T-cell (primary cell): ENCODE measurements at regions not wholly inside any gene's neighbourhood (a gene's known extent, or its start where the extent isn't known, plus 50 kb on each side); places are given as distances from the start of the nearest gene placed in this dataset.

Experiments
- ATAC-seq, 4 experiments: fragments of 200-7000 bp in 3 of 4; fragments of 150-1000 bp in 1 of 4; cut with Tn5 transposase; replicated peaks in 1 of 4; 1 replicate in 3 of 4; 2 replicates in 1 of 4; pipeline ENCODE4 v1.10.0; 2021; ENCODE audit warnings: moderate library complexity in 3 of 4, mild to moderate bottlenecking in 2 of 4, moderate number of reproducible peaks in 1 of 4
- CTCF ChIA-PET, 2 donors: fragments of 300-600 bp; sonication (Branson Sonifier 250); formaldehyde crosslinking; loops; one replicate each; lab custom pipeline; 2022; ENCODE audit warnings: antibody characterized with exemption in 2 of 2; lab: Charles Lee
- POLR2A ChIA-PET, 2 donors: fragments of 300-600 bp; sonication (Branson Sonifier 250); formaldehyde crosslinking; loops; one replicate each; lab custom pipeline; 2022; ENCODE audit warnings: antibody characterized with exemption in 2 of 2; lab: Charles Lee
- DNase-seq, 35 experiments: peaks; one replicate each; pipeline versions ENCODE4 v3.0.0 to v3.0.0-alpha.2; 2013 to 2023
- H3K27ac ChIP-seq: one replicate; pipeline ENCODE4 v1.5.1; 2013; ENCODE audit warnings: low read length
- H3K27me3 ChIP-seq, 2 experiments: replicated peaks in 1 of 2; 1 replicate in 1 of 2; 2 replicates in 1 of 2; pipeline versions ENCODE4 v1.6.1 to v1.7.0; 2013; ENCODE audit warnings: low read length in 1 of 2, mixed read lengths in 1 of 2; ENCODE audit not compliant: control insufficient read depth in 2 of 2, insufficient read depth in 2 of 2; ENCODE audit errors: extremely low read depth in 1 of 2
- H3K36me3 ChIP-seq, 2 donors: 1 replicate in 1 of 2; 2 replicates in 1 of 2; pipeline versions ENCODE4 v1.6.1 to v1.7.0; 2013; ENCODE audit warnings: low read length in 1 of 2; ENCODE audit not compliant: control insufficient read depth in 2 of 2, insufficient read depth in 1 of 2; ENCODE audit errors: extremely low read depth in 1 of 2
- H3K4me1 ChIP-seq, 2 experiments: 1 replicate in 1 of 2; 2 replicates in 1 of 2; pipeline versions ENCODE4 v1.6.1 to v1.7.0; 2013; ENCODE audit warnings: low read length in 2 of 2, mixed read lengths in 1 of 2; ENCODE audit not compliant: insufficient read depth in 2 of 2, control insufficient read depth in 1 of 2; ENCODE audit errors: extremely low read depth in 1 of 2
- H3K4me3 ChIP-seq, 2 donors: 1 replicate in 1 of 2; 2 replicates in 1 of 2; pipeline versions ENCODE4 v1.5.1 to v1.7.0; 2013; ENCODE audit warnings: mild to moderate bottlenecking in 2 of 2, low read length in 1 of 2, moderate library complexity in 1 of 2; ENCODE audit not compliant: control insufficient read depth in 1 of 2; ENCODE audit errors: extremely low read depth in 1 of 2
- H3K9me3 ChIP-seq: 2 replicates; pipeline ENCODE4 v1.7.0; 2013
- H3K27ac Mint-ChIP-seq, 2 donors: one replicate each; pipeline ENCODE4 v1.8.0; 2020 to 2021; ENCODE audit warnings: mild to moderate bottlenecking in 2 of 2, mixed read lengths in 2 of 2
- H3K27me3 Mint-ChIP-seq, 2 donors: one replicate each; pipeline ENCODE4 v1.8.0; 2021 to 2022; ENCODE audit warnings: mixed read lengths in 2 of 2
- H3K36me3 Mint-ChIP-seq: one replicate; pipeline ENCODE4 v1.8.0; 2021; ENCODE audit warnings: mixed read lengths
- H3K4me1 Mint-ChIP-seq, 3 donors: one replicate each; pipeline ENCODE4 v1.8.0; 2020 to 2022; ENCODE audit warnings: mixed read lengths in 3 of 3, mild to moderate bottlenecking in 1 of 3
- H3K4me3 Mint-ChIP-seq, 3 donors: one replicate each; pipeline ENCODE4 v1.8.0; 2020 to 2022; ENCODE audit warnings: mild to moderate bottlenecking in 3 of 3, mixed read lengths in 3 of 3, moderate library complexity in 3 of 3
- H3K9me3 Mint-ChIP-seq, 3 donors: one replicate each; pipeline ENCODE4 v1.8.0; 2020 to 2022; ENCODE audit warnings: mixed read lengths in 3 of 3
- WGBS: methylation state at CpG from one replicate; pipeline ENCODE4 v1.1.5; 2013; ENCODE audit warnings: missing lambda C conversion rate; ENCODE audit not compliant: insufficient coverage; 5-methylcytosine and 5-hydroxymethylcytosine counted together

- Mint-ChIP-seq H3K4me3 (no peak overlapping the region), H3K9me3 (peaks cover 0 to 9% (median 3%) of the 10 kb centered on the region in 3 donors), H3K36me3 (no peaks in the 10 kb centered on the region), H3K27ac (no peak overlapping the region), H3K27me3 (peaks cover 3 to 16% of the 10 kb centered on the region in 2 donors), H3K4me1 (no peaks in the 10 kb centered on the region)
- ATAC-seq (no peak), DNase-seq (no peak)
- no CpG with 5 or more reads among the region's 5 CpGs for whole genome bisulfite sequencing
- Histone ChIP-seq H3K4me3 (no peak overlapping the region), H3K36me3 (no peaks in the 10 kb centered on the region), H3K4me1 (no peaks in the 10 kb centered on the region), H3K27ac (no peak overlapping the region), H3K27me3 (peaks cover 0 to 4% of the 10 kb centered on the region in 2 experiments), H3K9me3 (no peaks in the 10 kb centered on the region)
- ChIA-PET POLR2A (no interaction called here), CTCF (no interaction called here)
Measured at GRCh38 chr21:38898422-38899096, 92.8 kb downstream of the ETS2 start.

GRCh38 chr21:38897532-38898421 lies 92.0 kb downstream of the ETS2 start:
- Mint-ChIP-seq H3K27me3 (peaks cover 6 to 22% of the 10 kb centered on the region in 2 donors), H3K36me3 (no peaks in the 10 kb centered on the region), H3K27ac (no peak overlapping the region), H3K4me1 (no peaks in the 10 kb centered on the region), H3K9me3 (peaks cover 0 to 5% (median 0%) of the 10 kb centered on the region in 3 donors), H3K4me3 (no peak overlapping the region)
- Histone ChIP-seq H3K9me3 (no peaks in the 10 kb centered on the region), H3K4me3 (no peak overlapping the region), H3K4me1 (no peaks in the 10 kb centered on the region), H3K27ac (no peak overlapping the region), H3K27me3 (peaks cover 0 to 6% of the 10 kb centered on the region in 2 experiments), H3K36me3 (no peaks in the 10 kb centered on the region)
- no CpG with 5 or more reads among the region's 6 CpGs for WGBS
- DNase-seq (no peak), ATAC-seq (no peak)
- ChIA-PET CTCF (no interaction called here), POLR2A (no interaction called here)

GRCh38 chr21:38894899-38895298 lies 89.2 kb downstream of the ETS2 start:
- POLR2A ChIA-PET, result no interaction called here
- DNase-seq (no peak), ATAC-seq (no peak)
- Histone ChIP-seq H3K27me3 (peaks cover 0 to 8% of the 10 kb centered on the region in 2 experiments), H3K27ac (no peak overlapping the region), H3K4me1 (no peaks in the 10 kb centered on the region), H3K9me3 (no peaks in the 10 kb centered on the region), H3K4me3 (no peak overlapping the region), H3K36me3 (no peaks in the 10 kb centered on the region)
- 81% methylated on average over 3 of the region's 3 CpGs for WGBS
- H3K4me1 Mint-ChIP-seq, result no peaks in the 10 kb centered on the region
- no peak overlapping the region for H3K27ac Mint-ChIP-seq
- H3K27me3 Mint-ChIP-seq, result peaks cover 11 to 24% of the 10 kb centered on the region in 2 donors
- H3K36me3 Mint-ChIP-seq, result no peaks in the 10 kb centered on the region
- H3K9me3 Mint-ChIP-seq, result peaks cover 0 to 4% (median 0%) of the 10 kb centered on the region in 3 donors
- no peak overlapping the region for H3K4me3 Mint-ChIP-seq
- CTCF ChIA-PET, result no interaction called here

GRCh38 chr21:38888991-38889561 lies 83.3 kb downstream of the ETS2 start:
- Mint-ChIP-seq H3K9me3 (peaks cover 10 to 20% (median 13%) of the 10 kb centered on the region in 3 donors), H3K27me3 (peaks cover 20 to 24% of the 10 kb centered on the region in 2 donors), H3K36me3 (no peaks in the 10 kb centered on the region), H3K27ac (no peak overlapping the region), H3K4me1 (no peaks in the 10 kb centered on the region), H3K4me3 (no peak overlapping the region)
- H3K9me3 ChIP-seq, result no peaks in the 10 kb centered on the region
- CTCF ChIA-PET, result no interaction called here
- H3K27ac ChIP-seq, result no peak overlapping the region
- ATAC-seq (no peak), DNase-seq (no peak)
- H3K36me3 ChIP-seq, result no peaks in the 10 kb centered on the region
- POLR2A ChIA-PET, result no interaction called here
- 100% methylated on average over 1 of the region's 2 CpGs for WGBS
- no peaks in the 10 kb centered on the region for H3K4me1 ChIP-seq
- no peak overlapping the region for H3K4me3 ChIP-seq
- H3K27me3 ChIP-seq, result peaks cover 0 to 4% of the 10 kb centered on the region in 2 experiments

- no peak overlapping the region for H3K27ac Mint-ChIP-seq
Measured at GRCh38 chr21:38887749-38888148, 82.0 kb downstream of the ETS2 start.

GRCh38 chr21:38887062-38887686 lies 81.4 kb downstream of the ETS2 start:
- WGBS, result 67% methylated on average over 3 of the region's 5 CpGs
- H3K27ac Mint-ChIP-seq, result no peak overlapping the region
- H3K36me3 Mint-ChIP-seq, result no peaks in the 10 kb centered on the region
- Histone ChIP-seq H3K9me3 (no peaks in the 10 kb centered on the region), H3K27ac (no peak overlapping the region), H3K36me3 (no peaks in the 10 kb centered on the region), H3K4me3 (no peak overlapping the region), H3K27me3 (peaks cover 0 to 2% of the 10 kb centered on the region in 2 experiments), H3K4me1 (no peaks in the 10 kb centered on the region)
- ChIA-PET CTCF (no interaction called here), POLR2A (no interaction called here)
- ATAC-seq, result no peak
- H3K4me3 Mint-ChIP-seq, result no peak overlapping the region
- H3K9me3 Mint-ChIP-seq, result peaks cover 16 to 32% (median 22%) of the 10 kb centered on the region in 3 donors
- H3K4me1 Mint-ChIP-seq, result no peaks in the 10 kb centered on the region
- peaks cover 18 to 22% of the 10 kb centered on the region in 2 donors for H3K27me3 Mint-ChIP-seq
- DNase-seq, result no peak

More at GRCh38 chr21:38887749-38888148, 82.0 kb downstream of the ETS2 start:
- Mint-ChIP-seq H3K27me3 (peaks cover 18 to 22% of the 10 kb centered on the region in 2 donors), H3K4me1 (no peaks in the 10 kb centered on the region), H3K9me3 (peaks cover 16 to 32% (median 22%) of the 10 kb centered on the region in 3 donors), H3K36me3 (no peaks in the 10 kb centered on the region), H3K4me3 (no peak overlapping the region)
- no peaks in the 10 kb centered on the region for H3K36me3 ChIP-seq
- H3K27me3 ChIP-seq, result peaks cover 0 to 2% of the 10 kb centered on the region in 2 experiments
- ChIA-PET POLR2A (interaction anchor here in 1 of 2 donors (0.7 kb wide), 1 partner anchor 24 kb away, joined by 4 read pairs; no protein-coding TSS in a partner anchor), CTCF (no interaction called here)
- H3K9me3 ChIP-seq, result no peaks in the 10 kb centered on the region
- WGBS, result no CpG with 5 or more reads among the region's 2 CpGs
- H3K4me3 ChIP-seq, result no peak overlapping the region
- H3K4me1 ChIP-seq, result no peaks in the 10 kb centered on the region
- no peak overlapping the region for H3K27ac ChIP-seq
- no peak for DNase-seq
- no peak for ATAC-seq
